OCI-LY3 (cell line): ENCODE measurements at regions not wholly inside any gene's neighbourhood (a gene's known extent, or its start where the extent isn't known, plus 50 kb on each side); places are given as distances from the start of the nearest gene placed in this dataset.

Experiments
- H2AFZ ChIP-seq: fragments of 200-600, 300-600 bp; shearing (Covaris generic); 2 replicates; pipeline ENCODE4 v1.6.0; 2014; ENCODE audit warnings: antibody characterized with exemption, low read depth, low read length
- H3K27ac ChIP-seq: fragments of 200-600, 300-600 bp; sonication (generic); 2 replicates; pipeline ENCODE4 v1.5.1; 2014; ENCODE audit warnings: mild to moderate bottlenecking, low read length, moderate library complexity, mixed read lengths
- H3K27me3 ChIP-seq: fragments of 200-600, 300-600 bp; sonication (generic); 2 replicates; pipeline ENCODE4 v1.6.1; 2014; ENCODE audit warnings: low read depth, low read length, mixed read lengths
- H3K36me3 ChIP-seq: fragments of 200-600, 300-600 bp; sonication (generic); replicated peaks from 2 replicates; pipeline ENCODE3; 2014; ENCODE audit warnings: low read depth, low read length, mixed read lengths
- H3K4me1 ChIP-seq: fragments of 300-600, 200-600 bp; sonication (generic); 2 replicates; pipeline ENCODE4 v1.6.1; 2014; ENCODE audit warnings: low read length, mixed read lengths
- H3K4me2 ChIP-seq: fragments of 200-600, 300-600 bp; sonication (generic); 2 replicates; pipeline ENCODE4 v1.6.1; 2014; ENCODE audit warnings: low read length, mixed read lengths
- H3K4me3 ChIP-seq: fragments of 300-600, 200-600 bp; sonication (generic); 2 replicates; pipeline ENCODE4 v1.5.1; 2014; ENCODE audit warnings: antibody characterized with exemption, mild to moderate bottlenecking, low read length, moderate library complexity
- H3K79me2 ChIP-seq: fragments of 300-600, 200-600 bp; shearing (Covaris generic); 2 replicates; pipeline ENCODE4 v1.6.1; 2014; ENCODE audit warnings: mild to moderate bottlenecking, low read length, mixed read lengths
- H3K9ac ChIP-seq: fragments of 300-600, 200-600 bp; shearing (Covaris generic); 2 replicates; pipeline ENCODE4 v1.6.0; 2014; ENCODE audit warnings: mild to moderate bottlenecking, low read length, moderate library complexity
- H3K9me3 ChIP-seq: fragments of 200-600, 300-600 bp; shearing (Covaris generic); 2 replicates; pipeline ENCODE4 v1.6.1; 2014; ENCODE audit warnings: low read length, mixed read lengths; ENCODE audit not compliant: insufficient read depth
- H4K20me1 ChIP-seq: fragments of 200-600, 300-600 bp; sonication (generic); 2 replicates; pipeline ENCODE4 v1.6.1; 2016; ENCODE audit warnings: low read length, mixed read lengths; ENCODE audit not compliant: insufficient read depth
- CTCF ChIP-seq: fragments of 200-600, 300-600 bp; sonication (generic); IDR thresholded peaks from 2 replicates; pipeline ENCODE4 v1.5.1; 2014; ENCODE audit warnings: antibody characterized with exemption, low read length, low read depth
- EZH2phosphoT487 ChIP-seq: fragments of 200-600 bp; shearing (Covaris generic); IDR thresholded peaks from 2 replicates; pipeline ENCODE4 v1.6.1; 2018; ENCODE audit warnings: antibody characterized with exemption, mixed run types, low read depth

GRCh38 chr5:128844354-128844923 lies 120.8 kb upstream of the SLC27A6 start:
- Histone ChIP-seq H3K79me2 (no peaks in the 10 kb centered on the region), H2AFZ (no peak overlapping the region), H3K4me2 (no peak overlapping the region), H3K9ac (no peak overlapping the region), H3K27me3 (no peaks in the 10 kb centered on the region), H3K27ac (no peak overlapping the region), H3K9me3 (no peaks in the 10 kb centered on the region), H3K36me3 (no peaks in the 10 kb centered on the region), H3K4me3 (no peak overlapping the region), H3K4me1 (no peaks in the 10 kb centered on the region), H4K20me1 (no peaks in the 10 kb centered on the region)
- TF ChIP-seq CTCF: peak; percentile 38
- TF ChIP-seq EZH2phosphoT487: no peak

- H3K4me1 ChIP-seq: no peaks in the 10 kb centered on the region
- no peak overlapping the region for H3K9ac ChIP-seq
Measured at GRCh38 chr5:128850049-128850448, 115.2 kb upstream of the SLC27A6 start.

DNA sequence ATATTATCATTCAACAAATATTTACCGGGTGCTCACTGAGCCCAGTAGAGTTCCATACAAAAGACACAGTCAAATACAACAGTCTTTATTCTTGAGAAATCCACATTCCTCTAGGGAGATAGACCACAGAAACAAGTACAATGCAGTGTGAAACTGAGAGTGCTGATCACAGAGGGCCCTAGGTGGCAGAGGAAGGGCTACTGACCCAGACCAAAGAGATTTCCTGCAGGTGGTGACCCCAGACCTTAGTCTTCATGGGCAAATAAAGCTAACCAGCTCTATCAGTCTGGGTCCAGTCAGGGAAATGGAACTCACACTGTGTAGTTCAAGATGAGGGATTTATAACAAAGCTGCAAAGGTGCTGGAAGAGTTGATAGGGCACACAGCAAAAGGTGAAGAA lies 110.4 kb upstream of the SLC27A6 start:
- Histone ChIP-seq H3K4me3 (no peak overlapping the region), H3K4me1 (no peaks in the 10 kb centered on the region), H3K27me3 (no peaks in the 10 kb centered on the region), H3K36me3 (no peaks in the 10 kb centered on the region), H4K20me1 (no peaks in the 10 kb centered on the region), H3K79me2 (no peaks in the 10 kb centered on the region), H3K27ac (no peak overlapping the region), H2AFZ (no peak overlapping the region), H3K9me3 (no peaks in the 10 kb centered on the region), H3K9ac (no peak overlapping the region), H3K4me2 (no peak overlapping the region)
- TF ChIP-seq EZH2phosphoT487: no peak
- no peak for TF ChIP-seq CTCF

More at GRCh38 chr5:128850049-128850448, 115.2 kb upstream of the SLC27A6 start:
- H3K4me3 ChIP-seq: no peak overlapping the region
- no peaks in the 10 kb centered on the region for H4K20me1 ChIP-seq
- no peak overlapping the region for H2AFZ ChIP-seq
- H3K27ac ChIP-seq: no peak overlapping the region
- H3K4me2 ChIP-seq: no peak overlapping the region
- H3K36me3 ChIP-seq: no peaks in the 10 kb centered on the region
- no peaks in the 10 kb centered on the region for H3K9me3 ChIP-seq
- H3K79me2 ChIP-seq: no peaks in the 10 kb centered on the region
- TF ChIP-seq CTCF: no peak
- no peak for TF ChIP-seq EZH2phosphoT487
- no peaks in the 10 kb centered on the region for H3K27me3 ChIP-seq

GRCh38 chr5:128857076-128857677 lies 108.1 kb upstream of the SLC27A6 start:
- H4K20me1 ChIP-seq: no peaks in the 10 kb centered on the region
- H3K4me3 ChIP-seq: no peak overlapping the region
- H3K27ac ChIP-seq: no peak overlapping the region
- H3K4me1 ChIP-seq: no peaks in the 10 kb centered on the region
- H2AFZ ChIP-seq: no peak overlapping the region
- TF ChIP-seq CTCF (no peak), EZH2phosphoT487 (no peak)
- no peaks in the 10 kb centered on the region for H3K79me2 ChIP-seq
- H3K27me3 ChIP-seq: no peaks in the 10 kb centered on the region
- no peaks in the 10 kb centered on the region for H3K9me3 ChIP-seq
- no peaks in the 10 kb centered on the region for H3K36me3 ChIP-seq
- H3K4me2 ChIP-seq: no peak overlapping the region
- no peak overlapping the region for H3K9ac ChIP-seq
